HCT116 (cell line): ENCODE measurements at regions not wholly inside any gene's neighbourhood (a gene's known extent, or its start where the extent isn't known, plus 50 kb on each side); places are given as distances from the start of the nearest gene placed in this dataset.

Experiments
- EZH2phosphoT487 ChIP-seq: fragments of 200-600 bp; IDR thresholded peaks from 2 replicates; pipeline ENCODE4 v1.6.1; 2018; ENCODE audit warnings: antibody characterized with exemption, borderline replicate concordance
- POLR2A ChIP-seq: IDR thresholded peaks from 2 replicates; pipeline ENCODE4 v1.7.0; 2011; ENCODE audit warnings: borderline replicate concordance; ENCODE audit not compliant: insufficient read depth, insufficient read length; ENCODE audit errors: extremely low read depth
- REST ChIP-seq: IDR thresholded peaks from 2 replicates; pipeline ENCODE4 v1.6.1; 2012; ENCODE audit warnings: low read depth
- TF ChIP-seq, protein P1 (sequence below), 3 experiments: fragments of 200-600 bp in 1 of 3; sonication (generic) in 1 of 3; IDR thresholded peaks in 2 of 3; conservative IDR thresholded peaks in 1 of 3; 2 replicates each; pipeline ENCODE4 v1.5.1; 2012 to 2017; ENCODE audit warnings: low read depth in 2 of 3, low read length in 2 of 3, antibody characterized with exemption in 1 of 3, borderline replicate concordance in 1 of 3, control low read depth in 1 of 3, mild to moderate bottlenecking in 1 of 3, mixed read lengths in 1 of 3, mixed run types in 1 of 3, moderate library complexity in 1 of 3; ENCODE audit not compliant: insufficient read depth in 1 of 3

DNA sequence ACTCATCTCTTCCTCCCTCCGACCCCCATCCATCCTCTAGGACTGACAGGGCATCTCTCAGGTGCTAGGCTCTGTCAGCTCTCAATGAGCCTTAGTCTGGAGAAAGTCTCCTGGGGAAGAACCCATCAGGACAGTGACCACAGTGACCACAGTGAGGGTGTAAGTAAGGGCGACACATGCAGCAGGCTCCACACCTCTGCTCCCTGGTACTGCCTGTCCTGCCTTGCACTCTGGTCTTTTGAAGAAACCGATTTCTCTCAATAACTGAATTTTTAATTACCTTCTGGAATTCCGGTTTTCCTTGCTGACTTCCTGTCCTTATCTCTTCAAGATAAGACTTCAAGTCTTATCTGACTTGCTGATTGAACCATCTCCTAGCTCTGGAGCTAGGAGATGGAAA lies 190.2 kb downstream of the ACTR3B start:
- TF ChIP-seq EZH2phosphoT487, result no peak
- no peak for TF ChIP-seq POLR2A
- no peak for TF ChIP-seq REST
- TF ChIP-seq, protein P1, sequence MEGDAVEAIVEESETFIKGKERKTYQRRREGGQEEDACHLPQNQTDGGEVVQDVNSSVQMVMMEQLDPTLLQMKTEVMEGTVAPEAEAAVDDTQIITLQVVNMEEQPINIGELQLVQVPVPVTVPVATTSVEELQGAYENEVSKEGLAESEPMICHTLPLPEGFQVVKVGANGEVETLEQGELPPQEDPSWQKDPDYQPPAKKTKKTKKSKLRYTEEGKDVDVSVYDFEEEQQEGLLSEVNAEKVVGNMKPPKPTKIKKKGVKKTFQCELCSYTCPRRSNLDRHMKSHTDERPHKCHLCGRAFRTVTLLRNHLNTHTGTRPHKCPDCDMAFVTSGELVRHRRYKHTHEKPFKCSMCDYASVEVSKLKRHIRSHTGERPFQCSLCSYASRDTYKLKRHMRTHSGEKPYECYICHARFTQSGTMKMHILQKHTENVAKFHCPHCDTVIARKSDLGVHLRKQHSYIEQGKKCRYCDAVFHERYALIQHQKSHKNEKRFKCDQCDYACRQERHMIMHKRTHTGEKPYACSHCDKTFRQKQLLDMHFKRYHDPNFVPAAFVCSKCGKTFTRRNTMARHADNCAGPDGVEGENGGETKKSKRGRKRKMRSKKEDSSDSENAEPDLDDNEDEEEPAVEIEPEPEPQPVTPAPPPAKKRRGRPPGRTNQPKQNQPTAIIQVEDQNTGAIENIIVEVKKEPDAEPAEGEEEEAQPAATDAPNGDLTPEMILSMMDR (IDR thresholded peaks at IDR 0.05 in 2 of 3, conservative IDR thresholded peaks at IDR 0.05 in 1 of 3; ENCODE audit: borderline replicate concordance in 1 of 3, insufficient read depth in 1 of 3, low read depth in 2 of 3, low read length in 2 of 3), result no peak
